ENCODE measurements at regions not wholly inside any gene's neighbourhood (a gene's known extent, or its start where the extent isn't known, plus 50 kb on each side); places are given as distances from the start of the nearest gene placed in this dataset.
"Not testable (repeated sequence)": the region's sequence is repeated elsewhere in the genome, so short reads cannot be mapped to it uniquely, and the experiment has no call there.

GRCh38 chr2:144617171-144617570 lies 97.3 kb upstream of the ZEB2 start:
- DNase-seq (ENCODE audit: low read depth): not testable (repeated sequence)

- no peak for DNase-seq (ENCODE audit: low read depth)
Observed at GRCh38 chr2:144615866-144616565, 96.1 kb upstream of the ZEB2 start.

- peak; percentile 24 for DNase-seq (ENCODE audit: low read depth)
Observed at GRCh38 chr2:144607891-144608521, 88.1 kb upstream of the ZEB2 start.

GRCh38 chr2:144607099-144607498 lies 87.2 kb upstream of the ZEB2 start:
- no peak for DNase-seq (ENCODE audit: low read depth)

GRCh38 chr2:144606466-144607095 lies 86.7 kb upstream of the ZEB2 start:
- no peak for DNase-seq (ENCODE audit: low read depth)

GRCh38 chr2:144605231-144605840 lies 85.4 kb upstream of the ZEB2 start:
- DNase-seq (ENCODE audit: low read depth): no peak

- DNase-seq (ENCODE audit: low read depth): no peak
Observed at GRCh38 chr2:144603334-144603733, 83.4 kb upstream of the ZEB2 start.

GRCh38 chr2:144598906-144599305 lies 79.0 kb upstream of the ZEB2 start:
- DNase-seq (ENCODE audit: low read depth): no peak

- no peak for DNase-seq (ENCODE audit: low read depth)
Observed at GRCh38 chr2:144597894-144598593, 78.1 kb upstream of the ZEB2 start.

- DNase-seq (ENCODE audit: low read depth): no peak
Observed at GRCh38 chr2:144597388-144597787, 77.5 kb upstream of the ZEB2 start.

- DNase-seq (ENCODE audit: low read depth): peak; percentile 34
Observed at GRCh38 chr2:144596073-144596871, 76.4 kb upstream of the ZEB2 start.

- no peak for DNase-seq (ENCODE audit: low read depth)
Observed at GRCh38 chr2:144595686-144596072, 75.8 kb upstream of the ZEB2 start.

GRCh38 chr2:144595279-144595678 lies 75.4 kb upstream of the ZEB2 start:
- no peak for DNase-seq (ENCODE audit: low read depth)

GRCh38 chr2:144593803-144594202 lies 73.9 kb upstream of the ZEB2 start:
- no peak for DNase-seq (ENCODE audit: low read depth)

GRCh38 chr2:144592500-144593256 lies 72.8 kb upstream of the ZEB2 start:
- DNase-seq (ENCODE audit: low read depth): no peak

- no peak for DNase-seq (ENCODE audit: low read depth)
Observed at GRCh38 chr2:144587306-144587705, 67.4 kb upstream of the ZEB2 start.

- no peak for DNase-seq (ENCODE audit: low read depth)
Observed at GRCh38 chr2:144586476-144586875, 66.6 kb upstream of the ZEB2 start.

GRCh38 chr2:144583741-144584453 lies 64.0 kb upstream of the ZEB2 start:
- peak; percentile 57 for DNase-seq (ENCODE audit: low read depth)

- no peak for DNase-seq (ENCODE audit: low read depth)
Observed at GRCh38 chr2:144583381-144583729, 63.4 kb upstream of the ZEB2 start.

Measured in non-pigmented ciliary epithelial cell (primary cell).